Fibroblast of skin of back (primary cell): ENCODE measurements at regions not wholly inside any gene's neighbourhood (a gene's known extent, or its start where the extent isn't known, plus 50 kb on each side); places are given as distances from the start of the nearest gene placed in this dataset.

ENCODE experiments used
- DNase-seq: peaks from one replicate; pipeline ENCODE4 v3.0.0-alpha.2; 2013

- no peak for DNase-seq
These were observed 270.8 kb downstream of the PRDM2 start for GRCh38 chr1:13970631-13971247.

- DNase-seq: no peak
These were observed 276.5 kb downstream of the PRDM2 start for GRCh38 chr1:13976485-13976884.

GRCh38 chr1:13981142-13981541 lies 281.2 kb downstream of the PRDM2 start:
- no peak for DNase-seq

GRCh38 chr1:13983393-13983792 lies 283.4 kb downstream of the PRDM2 start:
- DNase-seq: no peak

- DNase-seq: no peak
These were observed 291.0 kb downstream of the PRDM2 start for GRCh38 chr1:13990939-13991338.

- DNase-seq: no peak
These were observed 292.7 kb downstream of the PRDM2 start for GRCh38 chr1:13992489-13993285.

GRCh38 chr1:13994386-13994785 lies 294.4 kb downstream of the PRDM2 start:
- no peak for DNase-seq

- DNase-seq: no peak
These were observed 296.3 kb downstream of the PRDM2 start for GRCh38 chr1:13996334-13996733.

GRCh38 chr1:14003552-14003951 lies 303.6 kb downstream of the PRDM2 start:
- no peak for DNase-seq

GRCh38 chr1:14009582-14009981 lies 309.6 kb downstream of the PRDM2 start:
- DNase-seq: no peak

GRCh38 chr1:14010476-14010875 lies 310.5 kb downstream of the PRDM2 start:
- DNase-seq: no peak

- no peak for DNase-seq
These were observed 311.1 kb downstream of the PRDM2 start for GRCh38 chr1:14011132-14011531.

GRCh38 chr1:14011888-14012287 lies 311.9 kb downstream of the PRDM2 start:
- DNase-seq: no peak

GRCh38 chr1:14014929-14015328 lies 314.9 kb downstream of the PRDM2 start:
- no peak for DNase-seq

GRCh38 chr1:14015917-14016316 lies 315.9 kb downstream of the PRDM2 start:
- no peak for DNase-seq

- DNase-seq: no peak
These were observed 317.6 kb downstream of the PRDM2 start for GRCh38 chr1:14017531-14017961.

GRCh38 chr1:14019461-14019860 lies 319.5 kb downstream of the PRDM2 start:
- DNase-seq: no peak

- no peak for DNase-seq
These were observed 320.0 kb downstream of the PRDM2 start for GRCh38 chr1:14020006-14020405.

GRCh38 chr1:14027099-14027498 lies 327.1 kb downstream of the PRDM2 start:
- no peak for DNase-seq

GRCh38 chr1:14031461-14031860 lies 331.5 kb downstream of the PRDM2 start:
- DNase-seq: no peak

GRCh38 chr1:14034506-14034905 lies 334.5 kb downstream of the PRDM2 start:
- no peak for DNase-seq

- DNase-seq: no peak
These were observed 337.3 kb downstream of the PRDM2 start for GRCh38 chr1:14037101-14037847.

- no peak for DNase-seq
These were observed 339.8 kb downstream of the PRDM2 start for GRCh38 chr1:14039582-14040430.
